ENCODE measurements at regions not wholly inside any gene's neighbourhood (a gene's known extent, or its start where the extent isn't known, plus 50 kb on each side); places are given as distances from the start of the nearest gene placed in this dataset.

GRCh38 chr11:11740836-11741235 lies 100.9 kb upstream of the USP47 start:
- Histone ChIP-seq H3K4me3 (ENCODE audit: control insufficient read depth in 1 of 2, extremely low read depth in 1 of 2, low read length in 1 of 2) (no peak overlapping the region), H3K27me3 (replicated peaks in 1 of 2; ENCODE audit: control insufficient read depth in 2 of 2, extremely low read depth in 1 of 2, insufficient read depth in 2 of 2, low read length in 1 of 2) (peaks cover 0 to 14% of the 10 kb centered on the region in 2 experiments), H3K9me3 (no peaks in the 10 kb centered on the region), H3K36me3 (ENCODE audit: control insufficient read depth in 2 of 2, extremely low read depth in 1 of 2, insufficient read depth in 1 of 2, low read length in 1 of 2) (no peaks in the 10 kb centered on the region), H3K4me1 (ENCODE audit: control insufficient read depth in 1 of 2, extremely low read depth in 1 of 2, insufficient read depth in 2 of 2, low read length in 2 of 2) (no peaks in the 10 kb centered on the region), H3K27ac (ENCODE audit: low read length) (no peak overlapping the region)
- H3K9me3 Mint-ChIP-seq, result no peaks in the 10 kb centered on the region
- no peaks in the 10 kb centered on the region for H3K4me1 Mint-ChIP-seq
- no CpG with 5 or more reads among the region's 1 CpG for WGBS (ENCODE audit: insufficient coverage)
- DNase-seq, result no peak
- no peaks in the 10 kb centered on the region for H3K36me3 Mint-ChIP-seq
- peaks cover 28 to 37% of the 10 kb centered on the region in 2 donors for H3K27me3 Mint-ChIP-seq
- no peak overlapping the region for H3K27ac Mint-ChIP-seq
- CTCF ChIA-PET, result no interaction called here
- no peak overlapping the region for H3K4me3 Mint-ChIP-seq
- POLR2A ChIA-PET, result no interaction called here
- ATAC-seq (replicated peaks in 1 of 4), result no peak

GRCh38 chr11:11740073-11740702 lies 101.6 kb upstream of the USP47 start:
- ATAC-seq (replicated peaks in 1 of 4), result no peak
- no peak overlapping the region for H3K27ac Mint-ChIP-seq
- no peaks in the 10 kb centered on the region for H3K36me3 Mint-ChIP-seq
- no peaks in the 10 kb centered on the region for H3K9me3 ChIP-seq
- peaks cover 0 to 10% of the 10 kb centered on the region in 2 experiments for H3K27me3 ChIP-seq (replicated peaks in 1 of 2; ENCODE audit: control insufficient read depth in 2 of 2, extremely low read depth in 1 of 2, insufficient read depth in 2 of 2, low read length in 1 of 2)
- H3K36me3 ChIP-seq (ENCODE audit: control insufficient read depth in 2 of 2, extremely low read depth in 1 of 2, insufficient read depth in 1 of 2, low read length in 1 of 2), result no peaks in the 10 kb centered on the region
- peaks cover 25 to 38% of the 10 kb centered on the region in 2 donors for H3K27me3 Mint-ChIP-seq
- H3K4me1 Mint-ChIP-seq, result no peaks in the 10 kb centered on the region
- POLR2A ChIA-PET, result interaction anchor here in 1 of 2 donors (0.6 kb wide), 1 partner anchor 550 kb away, joined by 3 read pairs; no protein-coding TSS in a partner anchor
- H3K27ac ChIP-seq (ENCODE audit: low read length), result no peak overlapping the region
- no peak overlapping the region for H3K4me3 ChIP-seq (ENCODE audit: control insufficient read depth in 1 of 2, extremely low read depth in 1 of 2, low read length in 1 of 2)
- no peak for DNase-seq
- no peaks in the 10 kb centered on the region for H3K4me1 ChIP-seq (ENCODE audit: control insufficient read depth in 1 of 2, extremely low read depth in 1 of 2, insufficient read depth in 2 of 2, low read length in 2 of 2)
- CTCF ChIA-PET, result no interaction called here
- no peak overlapping the region for H3K4me3 Mint-ChIP-seq
- WGBS (ENCODE audit: insufficient coverage), result 92% methylated on average over 3 of the region's 6 CpGs
- no peaks in the 10 kb centered on the region for H3K9me3 Mint-ChIP-seq

- H3K9me3 Mint-ChIP-seq, result no peaks in the 10 kb centered on the region
- ATAC-seq (replicated peaks in 1 of 4) (no peak), DNase-seq (no peak)
- WGBS (ENCODE audit: insufficient coverage), result no CpG with 5 or more reads among the region's 2 CpGs
- Histone ChIP-seq H3K4me1 (ENCODE audit: control insufficient read depth in 1 of 2, extremely low read depth in 1 of 2, insufficient read depth in 2 of 2, low read length in 2 of 2) (no peaks in the 10 kb centered on the region), H3K9me3 (no peaks in the 10 kb centered on the region), H3K36me3 (ENCODE audit: control insufficient read depth in 2 of 2, extremely low read depth in 1 of 2, insufficient read depth in 1 of 2, low read length in 1 of 2) (no peaks in the 10 kb centered on the region), H3K27ac (ENCODE audit: low read length) (no peak overlapping the region), H3K27me3 (replicated peaks in 1 of 2; ENCODE audit: control insufficient read depth in 2 of 2, extremely low read depth in 1 of 2, insufficient read depth in 2 of 2, low read length in 1 of 2) (peaks cover 0 to 10% of the 10 kb centered on the region in 2 experiments), H3K4me3 (ENCODE audit: control insufficient read depth in 1 of 2, extremely low read depth in 1 of 2, low read length in 1 of 2) (no peak overlapping the region)
- no peak overlapping the region for H3K4me3 Mint-ChIP-seq
- no peak overlapping the region for H3K27ac Mint-ChIP-seq
- ChIA-PET POLR2A (no interaction called here), CTCF (interaction anchor here in 1 of 2 donors (0.6 kb wide), 1 partner anchor 1002 kb away, joined by 5 read pairs; no protein-coding TSS in a partner anchor)
- H3K4me1 Mint-ChIP-seq, result no peaks in the 10 kb centered on the region
- peaks cover 26 to 33% of the 10 kb centered on the region in 2 donors for H3K27me3 Mint-ChIP-seq
- no peaks in the 10 kb centered on the region for H3K36me3 Mint-ChIP-seq
Measured at GRCh38 chr11:11738370-11738769, 103.4 kb upstream of the USP47 start.

- H3K9me3 Mint-ChIP-seq, result no peaks in the 10 kb centered on the region
- 70% methylated on average over 3 of the region's 5 CpGs for WGBS (ENCODE audit: insufficient coverage)
- H3K4me1 Mint-ChIP-seq, result no peaks in the 10 kb centered on the region
- ChIA-PET POLR2A (no interaction called here), CTCF (no interaction called here)
- Histone ChIP-seq H3K9me3 (no peaks in the 10 kb centered on the region), H3K4me1 (ENCODE audit: control insufficient read depth in 1 of 2, extremely low read depth in 1 of 2, insufficient read depth in 2 of 2, low read length in 2 of 2) (no peaks in the 10 kb centered on the region), H3K36me3 (ENCODE audit: control insufficient read depth in 2 of 2, extremely low read depth in 1 of 2, insufficient read depth in 1 of 2, low read length in 1 of 2) (no peaks in the 10 kb centered on the region), H3K27me3 (replicated peaks in 1 of 2; ENCODE audit: control insufficient read depth in 2 of 2, extremely low read depth in 1 of 2, insufficient read depth in 2 of 2, low read length in 1 of 2) (peaks cover 0 to 10% of the 10 kb centered on the region in 2 experiments), H3K4me3 (ENCODE audit: control insufficient read depth in 1 of 2, extremely low read depth in 1 of 2, low read length in 1 of 2) (no peak overlapping the region), H3K27ac (ENCODE audit: low read length) (no peak overlapping the region)
- H3K27ac Mint-ChIP-seq, result no peak overlapping the region
- H3K4me3 Mint-ChIP-seq, result no peak overlapping the region
- H3K27me3 Mint-ChIP-seq, result peaks cover 17 to 22% of the 10 kb centered on the region in 2 donors
- no peaks in the 10 kb centered on the region for H3K36me3 Mint-ChIP-seq
- ATAC-seq (replicated peaks in 1 of 4) (no peak), DNase-seq (no peak)
Measured at GRCh38 chr11:11735586-11735985, 106.2 kb upstream of the USP47 start.

GRCh38 chr11:11733246-11733747 lies 108.5 kb upstream of the USP47 start:
- Histone ChIP-seq H3K4me3 (ENCODE audit: control insufficient read depth in 1 of 2, extremely low read depth in 1 of 2, low read length in 1 of 2) (no peak overlapping the region), H3K27me3 (replicated peaks in 1 of 2; ENCODE audit: control insufficient read depth in 2 of 2, extremely low read depth in 1 of 2, insufficient read depth in 2 of 2, low read length in 1 of 2) (peaks cover 0 to 5% of the 10 kb centered on the region in 2 experiments), H3K9me3 (no peaks in the 10 kb centered on the region), H3K4me1 (ENCODE audit: control insufficient read depth in 1 of 2, extremely low read depth in 1 of 2, insufficient read depth in 2 of 2, low read length in 2 of 2) (no peaks in the 10 kb centered on the region), H3K27ac (ENCODE audit: low read length) (no peak overlapping the region), H3K36me3 (ENCODE audit: control insufficient read depth in 2 of 2, extremely low read depth in 1 of 2, insufficient read depth in 1 of 2, low read length in 1 of 2) (no peaks in the 10 kb centered on the region)
- DNase-seq (no peak), ATAC-seq (replicated peaks in 1 of 4) (no peak)
- no peak overlapping the region for H3K4me3 Mint-ChIP-seq
- peaks cover 10 to 16% of the 10 kb centered on the region in 2 donors for H3K27me3 Mint-ChIP-seq
- no peaks in the 10 kb centered on the region for H3K36me3 Mint-ChIP-seq
- 81% methylated on average over 5 of the region's 8 CpGs for WGBS (ENCODE audit: insufficient coverage)
- H3K4me1 Mint-ChIP-seq, result no peaks in the 10 kb centered on the region
- CTCF ChIA-PET, result no interaction called here
- POLR2A ChIA-PET, result no interaction called here
- no peak overlapping the region for H3K27ac Mint-ChIP-seq
- no peaks in the 10 kb centered on the region for H3K9me3 Mint-ChIP-seq

GRCh38 chr11:11732116-11732515 lies 109.7 kb upstream of the USP47 start:
- Mint-ChIP-seq H3K4me3 (no peak overlapping the region), H3K27me3 (peaks cover 7 to 18% of the 10 kb centered on the region in 2 donors), H3K4me1 (no peaks in the 10 kb centered on the region), H3K27ac (no peak overlapping the region), H3K36me3 (no peaks in the 10 kb centered on the region), H3K9me3 (no peaks in the 10 kb centered on the region)
- ChIA-PET CTCF (no interaction called here), POLR2A (no interaction called here)
- Histone ChIP-seq H3K36me3 (ENCODE audit: control insufficient read depth in 2 of 2, extremely low read depth in 1 of 2, insufficient read depth in 1 of 2, low read length in 1 of 2) (no peaks in the 10 kb centered on the region), H3K4me3 (ENCODE audit: control insufficient read depth in 1 of 2, extremely low read depth in 1 of 2, low read length in 1 of 2) (no peak overlapping the region), H3K27ac (ENCODE audit: low read length) (no peak overlapping the region), H3K27me3 (replicated peaks in 1 of 2; ENCODE audit: control insufficient read depth in 2 of 2, extremely low read depth in 1 of 2, insufficient read depth in 2 of 2, low read length in 1 of 2) (peaks cover 0 to 6% of the 10 kb centered on the region in 2 experiments), H3K9me3 (no peaks in the 10 kb centered on the region), H3K4me1 (ENCODE audit: control insufficient read depth in 1 of 2, extremely low read depth in 1 of 2, insufficient read depth in 2 of 2, low read length in 2 of 2) (no peaks in the 10 kb centered on the region)
- ATAC-seq (replicated peaks in 1 of 4) (no peak), DNase-seq (no peak)
- WGBS (ENCODE audit: insufficient coverage), result no CpG with 5 or more reads among the region's 3 CpGs
